C4-2B (cell line): ENCODE measurements at regions not wholly inside any gene's neighbourhood (a gene's known extent, or its start where the extent isn't known, plus 50 kb on each side); places are given as distances from the start of the nearest gene placed in this dataset.

ENCODE experiments used
- CTCF ChIP-seq: fragments of 450-650 bp; conservative IDR thresholded peaks from 2 replicates; pipeline ENCODE4 v1.5.1; 2017; ENCODE audit warnings: mild to moderate bottlenecking
- ZFX ChIP-seq: fragments of 450-650 bp; IDR thresholded peaks from 2 replicates; pipeline ENCODE4 v1.6.1; 2017

- no peak for TF ChIP-seq CTCF
- TF ChIP-seq ZFX: no peak
Observed at GRCh38 chr15:47338771-47339170, 378.5 kb upstream of the SEMA6D start.
